HEK293T (cell line): ENCODE measurements at regions not wholly inside any gene's neighbourhood (a gene's known extent, or its start where the extent isn't known, plus 50 kb on each side); places are given as distances from the start of the nearest gene placed in this dataset.

ENCODE experiments used
- CTCF ChIA-PET: fragments of 350-600 bp; formaldehyde crosslinking; extraction: SDS; loops from one replicate; lab custom pipeline; 2021; ENCODE audit warnings: antibody characterized with exemption, inconsistent platforms; lab: Yijun Ruan, JAX
- POLR2A ChIA-PET: fragments of 350-600 bp; formaldehyde crosslinking; extraction: SDS; loops from one replicate; lab custom pipeline; 2020; ENCODE audit warnings: antibody characterized with exemption, inconsistent platforms; lab: Yijun Ruan, JAX
- DNase-seq: peaks from one replicate; pipeline ENCODE4 v3.0.0; 2012; ENCODE audit warnings: mixed read lengths; ENCODE audit errors: extremely low spot score
- ARNT ChIP-seq: fragments of 450-650 bp; IDR thresholded peaks from 2 replicates; pipeline ENCODE4 v1.6.1; 2017; ENCODE audit warnings: mild to moderate bottlenecking
- BHLHE40 ChIP-seq: fragments of 450-650 bp; IDR thresholded peaks from 2 replicates; pipeline ENCODE4 v1.6.1; 2016; ENCODE audit warnings: mild to moderate bottlenecking, moderate library complexity, borderline replicate concordance
- CTBP1 ChIP-seq: fragments of 450-650 bp; IDR thresholded peaks from 2 replicates; pipeline ENCODE4 v1.6.1; 2016; ENCODE audit warnings: borderline replicate concordance
- ELF4 ChIP-seq: fragments of 450-650 bp; IDR thresholded peaks from 2 replicates; pipeline ENCODE4 v1.6.1; 2017; ENCODE audit warnings: antibody characterized with exemption
- FOXA1 ChIP-seq: fragments of 450-650 bp; IDR thresholded peaks from 2 replicates; pipeline ENCODE4 v1.6.1; 2016; ENCODE audit warnings: mild to moderate bottlenecking
- FOXK2 ChIP-seq: fragments of 450-650 bp; IDR thresholded peaks from 2 replicates; pipeline ENCODE4 v1.6.1; 2016; ENCODE audit warnings: mild to moderate bottlenecking
- FOXM1 ChIP-seq: fragments of 450-650 bp; IDR thresholded peaks from 2 replicates; pipeline ENCODE4 v1.6.1; 2017; ENCODE audit warnings: mild to moderate bottlenecking, borderline replicate concordance
- HDGF ChIP-seq: fragments of 450-650 bp; IDR thresholded peaks from 2 replicates; pipeline ENCODE4 v1.6.1; 2017; ENCODE audit warnings: antibody characterized with exemption, borderline replicate concordance
- L3MBTL2 ChIP-seq: fragments of 450-650 bp; conservative IDR thresholded peaks from 2 replicates; pipeline ENCODE4 v1.6.1; 2016; ENCODE audit warnings: mild to moderate bottlenecking
- LEF1 ChIP-seq: fragments of 450-650 bp; IDR thresholded peaks from 2 replicates; pipeline ENCODE4 v1.6.1; 2017; ENCODE audit warnings: mild to moderate bottlenecking, borderline replicate concordance
- NFRKB ChIP-seq: fragments of 450-650 bp; IDR thresholded peaks from 2 replicates; pipeline ENCODE4 v1.6.1; 2016; ENCODE audit warnings: mild to moderate bottlenecking, moderate library complexity
- PKNOX1 ChIP-seq: fragments of 450-650 bp; IDR thresholded peaks from 2 replicates; pipeline ENCODE4 v1.6.1; 2016
- SP1 ChIP-seq: fragments of 450-650 bp; IDR thresholded peaks from 2 replicates; pipeline ENCODE4 v1.6.1; 2017
- SUZ12 ChIP-seq: fragments of 450-650 bp; IDR thresholded peaks from 2 replicates; pipeline ENCODE4 v1.6.1; 2016; ENCODE audit warnings: mild to moderate bottlenecking
- TARDBP ChIP-seq: fragments of 450-650 bp; IDR thresholded peaks from 2 replicates; pipeline ENCODE4 v1.6.1; 2016
- ZNF384 ChIP-seq: fragments of 450-650 bp; IDR thresholded peaks from 2 replicates; pipeline ENCODE4 v1.6.1; 2016

- TF ChIP-seq ARNT = no peak
- TF ChIP-seq SP1 = no peak
- TF ChIP-seq TARDBP = no peak
- TF ChIP-seq FOXK2 = no peak
- no peak for TF ChIP-seq NFRKB
- no peak for TF ChIP-seq PKNOX1
- TF ChIP-seq FOXA1 = no peak
- no peak for TF ChIP-seq L3MBTL2
- TF ChIP-seq FOXM1 = no peak
- ChIA-PET POLR2A (no interaction called here), CTCF (no interaction called here)
- no peak for DNase-seq
These were observed 141.8 kb upstream of the CTNNA2 start for GRCh38 chr2:79370976-79371538.

GRCh38 chr2:79369127-79369526 is 143.7 kb upstream of the CTNNA2 start:
- POLR2A ChIA-PET = no interaction called here
- no peak for DNase-seq
- CTCF ChIA-PET = interaction anchor here (0.6 kb wide), 1 partner anchor 622 kb away, joined by 3 read pairs; no protein-coding TSS in a partner anchor
- no peak for TF ChIP-seq PKNOX1

GRCh38 chr2:79368116-79368630 is 144.7 kb upstream of the CTNNA2 start:
- no peak for DNase-seq
- ChIA-PET POLR2A (no interaction called here), CTCF (no interaction called here)
- TF ChIP-seq ELF4 (no peak), BHLHE40 (no peak), PKNOX1 (no peak)

- POLR2A ChIA-PET = no interaction called here
- TF ChIP-seq FOXM1 (no peak), SP1 (no peak), ARNT (no peak), LEF1 (no peak), CTBP1 (no peak)
- no peak for DNase-seq
- CTCF ChIA-PET = no interaction called here
These were observed 153.4 kb upstream of the CTNNA2 start for GRCh38 chr2:79359419-79359818.

- no peak for DNase-seq
- POLR2A ChIA-PET = no interaction called here
- CTCF ChIA-PET = no interaction called here
- TF ChIP-seq LEF1 (no peak), ARNT (no peak), PKNOX1 (no peak), FOXM1 (no peak), NFRKB (no peak)
These were observed 157.3 kb upstream of the CTNNA2 start for GRCh38 chr2:79355569-79355968.

- TF ChIP-seq ARNT = no peak
- no peak for TF ChIP-seq BHLHE40
- TF ChIP-seq FOXM1 = no peak
- TF ChIP-seq SP1 = no peak
- no peak for TF ChIP-seq PKNOX1
- no peak for TF ChIP-seq CTBP1
- no peak for TF ChIP-seq TARDBP
- TF ChIP-seq LEF1 = no peak
- TF ChIP-seq L3MBTL2 = no peak
- no peak for TF ChIP-seq HDGF
- TF ChIP-seq SUZ12 = no peak
- TF ChIP-seq ZNF384 = no peak
- no peak for TF ChIP-seq FOXK2
- TF ChIP-seq ELF4 = no peak
- TF ChIP-seq NFRKB = no peak
- ChIA-PET CTCF (no interaction called here), POLR2A (no interaction called here)
- DNase-seq = no peak
These were observed 167.9 kb upstream of the REG3A start for GRCh38 chr2:79327460-79327859.
